ENCODE measurements at regions not wholly inside any gene's neighbourhood (a gene's known extent, or its start where the extent isn't known, plus 50 kb on each side); places are given as distances from the start of the nearest gene placed in this dataset.
"Not testable (repeated sequence)": the region's sequence is repeated elsewhere in the genome, so short reads cannot be mapped to it uniquely, and the experiment has no call there.

DNA sequence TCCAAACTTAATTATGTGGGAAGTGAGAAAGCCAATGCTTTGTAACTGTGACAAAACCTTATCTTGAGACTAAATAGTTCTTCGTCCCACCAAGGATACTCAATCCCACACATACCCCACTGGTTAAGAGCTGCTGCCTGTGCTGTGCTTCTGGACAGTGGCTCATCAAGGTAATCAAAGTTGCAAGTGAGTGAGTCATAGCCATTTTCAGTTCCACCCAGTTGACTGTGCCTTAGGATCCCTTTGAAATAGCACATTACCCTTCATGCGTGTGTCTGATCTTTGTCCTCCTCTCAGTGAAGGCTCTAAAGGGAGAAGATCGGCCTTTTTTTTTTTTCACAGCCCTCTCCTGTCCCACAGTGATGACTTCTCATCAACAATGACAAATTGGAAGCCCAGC is 706.0 kb upstream of the AUTS2 start:
- DNase-seq (ENCODE audit: low read depth in 2 of 2): no peak

DNA sequence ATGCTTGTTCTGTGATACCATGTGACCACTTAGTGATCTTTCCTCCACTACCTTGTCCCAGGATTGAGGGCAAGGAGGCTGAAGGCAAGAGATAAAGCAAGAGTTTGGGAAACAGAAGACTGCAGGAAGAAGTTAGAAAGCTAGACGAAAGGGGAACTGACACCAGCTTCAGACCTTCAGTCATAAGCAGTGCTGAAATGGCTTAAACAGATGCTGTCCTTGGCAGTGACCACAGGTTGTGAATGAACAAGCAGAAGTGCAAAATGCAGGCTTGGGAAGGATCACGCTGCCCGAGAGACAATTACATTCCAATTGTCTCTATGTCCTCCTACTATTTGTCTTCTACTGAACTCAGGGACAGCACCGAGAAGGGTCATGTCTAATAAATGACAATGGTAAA is 704.9 kb upstream of the AUTS2 start:
- DNase-seq (ENCODE audit: low read depth in 2 of 2): no peak

DNA sequence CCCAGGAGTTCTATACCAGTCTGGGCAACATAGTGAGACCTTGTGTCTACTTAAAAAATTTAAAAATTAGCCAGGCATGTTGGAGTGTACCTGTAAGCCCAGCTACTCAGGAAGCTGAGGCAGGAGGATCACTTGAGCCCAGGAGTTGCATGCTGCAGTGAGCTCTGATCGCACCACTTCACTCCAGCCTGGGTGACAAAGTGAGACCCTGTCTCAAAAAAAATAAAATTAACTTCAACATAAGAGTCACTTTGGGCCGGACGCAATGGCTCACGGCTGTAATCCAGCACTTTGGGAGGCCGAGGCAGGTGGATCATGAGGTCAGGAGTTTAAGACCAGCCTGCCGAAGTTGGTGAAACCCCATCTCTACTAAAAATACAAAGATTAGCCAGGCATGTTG is 699.1 kb upstream of the AUTS2 start:
- not testable (repeated sequence) for DNase-seq (ENCODE audit: low read depth in 2 of 2)

DNA sequence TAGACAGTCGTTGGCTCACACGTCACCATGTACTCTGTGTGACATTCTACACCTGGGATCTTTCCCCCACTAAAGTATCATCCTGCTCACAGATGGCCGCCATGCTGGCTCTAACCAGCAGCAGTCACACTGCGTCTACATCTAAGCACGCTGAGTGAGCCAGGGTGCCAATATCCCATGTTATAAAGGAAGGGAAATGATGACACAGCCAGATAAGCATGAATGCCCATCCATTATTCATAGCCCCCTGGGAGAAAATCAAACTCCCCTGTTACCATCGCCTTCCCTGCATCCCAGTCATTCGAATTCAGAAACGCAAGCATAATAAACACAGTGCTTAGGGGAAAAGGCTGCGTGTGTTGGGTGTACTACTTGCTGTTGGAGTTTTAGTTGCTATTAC is 698.2 kb upstream of the AUTS2 start:
- DNase-seq (ENCODE audit: low read depth in 2 of 2): no peak

DNA sequence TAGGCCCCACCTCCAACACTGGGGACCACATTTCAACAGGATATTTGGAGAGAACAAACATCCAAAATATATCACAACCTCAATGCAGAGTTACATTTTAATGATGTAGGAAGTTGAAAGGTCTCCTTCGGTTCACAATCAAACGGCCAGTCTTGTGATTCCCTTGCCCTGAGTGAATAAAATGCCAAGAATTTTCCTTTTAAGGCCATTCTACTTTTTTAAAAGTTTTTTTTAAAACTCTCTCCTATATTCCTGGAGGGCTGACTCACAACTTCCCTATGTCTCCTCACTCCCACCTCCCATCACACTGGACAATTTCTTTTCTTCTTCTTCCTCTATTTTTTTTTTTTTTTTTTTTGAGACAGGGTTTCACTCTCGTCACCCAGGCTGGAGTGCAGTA is 693.6 kb upstream of the AUTS2 start:
- DNase-seq (ENCODE audit: low read depth in 2 of 2): no peak

DNA sequence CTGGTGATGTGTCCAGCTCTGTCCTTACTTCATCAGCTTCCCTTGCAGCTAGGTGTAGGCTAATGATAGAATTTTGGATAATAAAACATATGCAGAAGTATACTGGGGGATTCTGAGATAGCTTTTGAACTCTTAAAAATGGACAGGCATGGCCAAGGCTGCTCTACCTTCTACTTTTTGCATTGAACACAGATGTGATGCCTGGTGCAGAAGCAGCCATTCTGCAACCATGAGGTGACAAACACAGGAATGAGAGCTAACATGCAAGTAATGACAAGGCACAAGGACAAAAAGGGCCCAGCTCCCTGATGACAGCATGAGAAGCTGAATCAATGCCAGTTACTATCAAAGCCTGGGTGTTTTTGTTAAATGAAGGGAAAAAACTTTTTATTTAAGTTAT is 686.5 kb upstream of the AUTS2 start:
- no peak for DNase-seq (ENCODE audit: low read depth in 2 of 2)

DNA sequence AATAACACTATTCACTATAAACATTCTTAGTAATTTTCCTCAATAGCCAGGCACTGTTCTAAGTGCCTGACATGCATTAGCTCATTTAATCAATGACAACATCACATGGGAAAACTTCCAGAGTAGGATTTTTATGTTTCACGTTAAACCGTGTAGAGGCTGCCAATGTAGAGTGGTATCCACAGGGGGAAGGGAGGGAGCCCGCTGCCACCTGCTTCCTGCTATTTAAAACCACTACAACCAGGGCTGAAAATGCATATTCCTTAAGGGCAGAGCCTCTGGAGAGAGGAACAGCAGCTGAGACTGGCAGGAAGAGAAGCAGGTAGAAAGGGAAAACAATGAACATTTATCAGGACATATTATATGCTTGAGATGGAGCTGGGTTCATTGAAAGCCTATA is 684.3 kb upstream of the AUTS2 start:
- no peak for DNase-seq (ENCODE audit: low read depth in 2 of 2)

DNA sequence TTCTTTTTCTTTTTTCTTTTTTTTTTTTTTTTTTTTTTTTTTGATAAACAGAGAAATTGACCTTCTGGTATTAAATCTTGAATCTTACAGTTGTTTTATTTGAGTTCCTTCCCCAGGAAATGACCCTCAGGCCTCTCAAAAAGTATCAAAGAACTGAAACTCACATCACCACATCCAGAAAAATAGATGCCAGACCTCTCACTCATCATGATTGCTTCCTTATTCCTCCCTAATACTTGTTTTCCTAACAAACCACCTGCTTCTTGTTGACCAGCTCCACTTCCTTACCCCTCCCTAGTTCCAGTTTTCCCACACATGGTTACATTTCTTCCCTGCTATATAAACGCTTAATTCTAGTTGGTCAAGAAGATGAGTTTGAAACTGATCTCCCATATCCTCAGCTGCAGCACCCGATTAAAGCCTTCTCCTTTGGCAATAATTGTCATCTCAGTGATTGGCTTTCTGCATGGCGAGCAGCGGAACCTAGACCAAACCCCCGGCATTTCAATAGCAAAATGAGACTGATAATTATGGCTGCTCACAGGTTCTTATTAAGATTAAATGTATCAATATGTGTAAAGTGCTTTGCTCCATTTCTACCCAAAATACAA is 681.1 kb upstream of the AUTS2 start:
- DNase-seq (ENCODE audit: low read depth in 2 of 2): no peak

DNA sequence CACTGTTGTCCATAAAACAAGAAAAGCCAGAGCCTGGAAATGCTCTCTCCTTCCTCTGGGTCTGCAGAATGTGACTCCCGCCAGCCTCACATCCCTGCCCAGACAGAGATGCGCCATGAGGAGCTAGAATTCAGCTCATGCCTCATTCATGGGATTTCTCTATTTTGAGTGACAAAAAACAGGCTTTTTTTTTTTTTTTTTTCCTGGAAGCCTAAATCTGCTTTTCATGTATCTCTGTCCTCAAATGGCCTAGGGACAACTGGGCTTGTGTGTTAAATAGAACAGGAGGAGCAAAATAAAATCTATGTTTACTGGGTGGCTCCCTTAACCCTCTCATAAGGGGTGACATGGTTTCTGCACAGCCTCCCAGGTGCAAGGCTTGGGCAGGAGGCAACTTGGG is 679.7 kb upstream of the AUTS2 start:
- no peak for DNase-seq (ENCODE audit: low read depth in 2 of 2)

DNA sequence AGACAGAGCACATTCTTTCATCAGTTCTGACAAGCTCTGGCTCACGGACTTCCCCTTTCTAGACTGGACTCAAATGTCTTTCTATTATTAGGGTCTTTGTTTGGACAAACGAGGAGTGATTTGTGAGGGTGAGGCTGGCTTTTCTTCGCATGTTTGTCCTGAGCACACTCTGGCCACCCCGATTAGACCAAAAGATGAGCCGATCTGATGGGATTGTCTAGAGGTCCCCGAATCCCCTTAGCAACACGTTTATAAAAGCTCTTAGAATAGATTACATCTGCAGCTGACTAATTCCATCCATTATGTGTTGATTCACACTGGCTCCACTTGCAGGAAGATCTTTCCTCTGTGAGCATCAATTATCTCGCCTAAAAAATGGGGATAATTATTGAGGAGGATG is 675.4 kb upstream of the AUTS2 start:
- no peak for DNase-seq (ENCODE audit: low read depth in 2 of 2)

DNA sequence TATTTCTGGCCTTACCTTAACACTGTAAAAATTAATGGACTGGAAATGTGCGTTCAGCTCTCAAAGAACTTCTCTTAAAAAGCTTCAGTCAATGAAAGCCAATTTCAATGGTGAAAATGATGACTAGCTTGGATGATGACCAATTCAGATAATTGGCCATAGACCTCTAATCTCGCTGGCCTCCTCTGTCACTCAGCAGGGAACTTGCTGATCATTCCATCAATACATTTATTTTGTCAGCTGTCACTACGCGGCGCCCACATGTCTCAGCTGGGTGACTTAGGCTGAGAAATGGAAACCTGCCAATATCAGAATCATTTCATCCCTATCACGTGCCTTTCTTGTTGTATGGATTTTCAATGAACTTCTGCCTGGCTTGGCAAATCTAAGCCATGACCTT is 673.0 kb upstream of the AUTS2 start:
- no peak for DNase-seq (ENCODE audit: low read depth in 2 of 2)

DNA sequence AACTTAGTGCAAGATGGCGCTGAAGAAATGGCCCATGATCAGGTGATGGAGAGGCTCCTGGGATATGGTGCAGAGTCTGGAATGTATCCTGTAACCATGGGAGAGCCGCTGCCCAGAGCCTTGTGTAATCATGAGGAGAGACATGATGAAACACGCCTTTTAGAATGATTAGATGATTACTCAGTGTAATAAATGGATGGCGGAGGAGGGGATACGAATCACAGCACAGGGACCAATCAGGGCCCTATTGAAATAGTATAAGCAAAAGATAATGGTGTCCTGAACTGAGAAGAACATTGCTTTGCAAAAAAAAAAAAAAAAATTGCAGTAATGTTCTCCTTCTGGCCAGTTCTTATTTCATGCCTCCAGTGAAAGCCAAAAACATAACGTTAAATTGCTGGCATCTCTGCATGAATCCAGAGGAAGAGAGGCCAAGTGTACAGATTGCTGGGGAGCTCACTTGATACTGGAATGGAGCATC is 668.5 kb upstream of the AUTS2 start:
- DNase-seq (ENCODE audit: low read depth in 2 of 2): no peak

DNA sequence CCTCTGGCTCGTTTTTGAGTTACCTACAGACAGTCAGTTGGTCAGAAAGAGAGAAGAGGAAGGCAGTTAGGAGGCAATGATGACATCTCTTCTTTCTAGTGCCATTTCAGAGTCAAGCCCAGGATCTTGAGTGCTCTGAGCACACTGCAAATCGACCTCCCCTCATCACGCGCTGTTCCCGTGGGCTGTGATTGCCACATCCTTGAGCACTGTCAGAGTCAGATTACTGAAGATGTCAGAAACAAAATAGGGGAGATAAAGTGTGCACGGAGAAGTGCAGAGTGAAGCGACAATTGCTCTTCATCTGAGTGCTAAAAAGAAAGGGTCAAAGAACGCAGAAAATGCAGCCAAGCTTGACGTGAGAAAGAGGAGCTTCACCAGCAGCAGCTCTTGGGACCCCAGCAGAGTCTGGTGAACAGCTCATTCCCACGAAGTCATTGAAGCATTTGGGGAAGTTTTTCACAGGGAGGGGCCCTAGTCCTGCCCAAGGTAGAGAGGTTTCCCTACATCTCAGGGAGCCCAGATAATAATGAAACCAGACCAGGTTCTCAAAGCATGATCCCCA is 661.7 kb upstream of the AUTS2 start:
- DNase-seq (ENCODE audit: low read depth in 2 of 2): no peak

DNA sequence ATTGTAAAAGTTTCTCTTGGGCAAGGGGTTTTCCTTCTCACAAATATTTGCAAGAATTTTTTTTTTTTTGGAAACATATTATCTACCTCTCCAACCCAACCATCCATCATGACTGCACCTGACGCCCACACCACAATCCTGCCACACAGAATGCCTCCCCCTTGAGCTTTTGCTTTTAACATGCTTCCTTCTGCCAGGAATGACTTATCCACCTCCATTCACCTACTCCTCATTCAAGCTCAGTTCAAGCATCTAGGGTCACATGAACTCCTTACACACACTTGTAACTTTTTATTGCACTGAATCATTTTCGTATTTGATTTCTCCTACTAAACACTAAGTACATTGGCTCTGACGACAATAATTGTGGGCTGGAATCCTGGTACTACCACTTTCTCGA is 660.1 kb upstream of the AUTS2 start:
- no peak for DNase-seq (ENCODE audit: low read depth in 2 of 2)

DNA sequence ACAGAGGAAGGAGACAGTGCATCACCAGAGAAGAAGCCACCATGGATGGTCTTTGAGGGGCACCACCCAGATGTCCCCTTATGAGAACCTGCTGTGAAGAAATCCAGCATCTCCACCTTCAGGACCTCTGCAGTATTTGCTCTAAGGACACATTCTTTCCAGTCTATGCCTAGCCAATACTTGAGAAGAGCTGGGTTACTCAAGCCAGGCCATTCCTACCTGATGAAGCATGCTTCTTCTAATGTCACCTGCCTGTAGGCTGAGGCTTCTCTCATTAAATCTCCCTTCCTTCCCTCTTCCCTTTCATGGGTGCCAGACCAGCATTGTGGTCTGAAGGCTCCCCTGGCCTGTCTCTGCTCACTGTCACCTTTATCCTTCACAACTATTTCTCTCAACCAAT is 654.5 kb upstream of the AUTS2 start:
- DNase-seq (ENCODE audit: low read depth in 2 of 2): no peak

DNA sequence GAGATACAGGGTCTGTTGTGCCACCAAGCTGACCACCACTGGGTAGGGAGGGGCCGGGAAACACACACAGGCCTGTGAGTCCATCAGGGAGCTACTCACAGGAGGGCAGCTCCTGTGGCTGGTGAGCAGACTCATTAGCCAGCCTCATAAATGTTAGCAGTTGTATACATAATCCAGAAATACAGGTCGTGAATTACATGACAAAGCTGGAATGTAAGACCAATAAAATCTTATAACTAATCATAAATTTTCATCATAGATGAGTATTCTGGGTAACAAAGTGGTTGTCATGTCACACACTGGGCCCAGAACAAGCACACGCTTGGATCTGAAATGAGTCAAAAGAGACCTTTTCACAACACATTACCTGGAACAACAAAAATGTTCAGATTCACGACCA is 642.6 kb upstream of the AUTS2 start:
- DNase-seq (ENCODE audit: low read depth in 2 of 2): no peak

DNA sequence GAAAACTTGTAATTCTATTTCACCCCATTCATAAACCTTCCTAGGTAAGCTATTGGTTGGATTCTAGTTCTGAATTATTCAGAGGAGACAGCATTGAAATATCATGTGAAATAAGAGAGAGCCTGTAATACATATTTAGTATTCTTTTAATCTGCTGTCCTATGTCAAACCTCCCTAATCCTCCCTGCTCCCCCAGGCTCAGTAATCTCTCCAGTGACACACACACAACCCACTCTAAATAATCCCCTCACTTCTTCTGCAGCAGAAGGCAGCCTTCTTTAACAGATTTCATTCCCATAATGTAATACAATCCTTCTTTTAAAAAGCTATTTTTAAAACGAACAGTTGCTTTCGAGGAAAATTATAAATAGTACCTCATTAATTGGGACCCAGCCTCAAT is 639.7 kb upstream of the AUTS2 start:
- no peak for DNase-seq (ENCODE audit: low read depth in 2 of 2)

DNA sequence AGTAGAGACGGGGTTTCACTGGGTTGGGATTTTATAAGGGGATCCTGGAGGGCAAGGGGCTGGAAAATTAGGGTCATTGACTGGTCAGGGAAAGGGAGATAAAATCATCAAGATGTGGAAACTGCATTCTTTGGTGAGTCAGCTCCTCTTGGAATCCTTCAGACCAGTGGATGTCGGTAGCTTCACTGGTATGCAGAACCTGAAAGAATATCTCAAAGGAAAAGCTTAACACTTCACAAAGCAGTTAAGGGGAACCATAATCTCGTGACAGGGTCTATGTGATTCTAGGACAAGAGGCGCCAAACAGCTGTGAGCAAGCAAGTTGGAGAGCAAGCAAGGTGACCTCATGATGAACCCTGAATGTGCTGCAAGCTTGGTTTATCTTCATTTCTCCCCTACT is 634.7 kb upstream of the AUTS2 start:
- DNase-seq (ENCODE audit: low read depth in 2 of 2): no peak

DNA sequence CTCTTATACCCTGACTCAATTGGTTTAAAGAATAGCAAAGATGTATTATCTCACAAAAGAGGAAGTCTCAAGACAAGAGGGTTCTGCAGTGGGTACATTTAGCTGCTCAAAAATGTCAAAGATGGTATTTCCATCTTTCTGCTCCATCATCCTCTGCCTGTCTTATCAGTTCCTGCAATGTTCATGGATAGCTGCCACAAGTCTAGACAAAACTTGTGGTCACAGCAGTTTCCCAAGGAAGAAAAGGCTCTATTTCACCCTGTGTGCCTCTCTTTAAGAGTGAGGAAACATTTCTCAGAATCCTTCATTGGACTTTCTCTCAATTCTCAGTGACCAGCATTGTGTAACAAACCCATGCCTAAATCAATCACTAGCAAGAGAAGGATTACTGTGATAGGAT is 634.2 kb upstream of the AUTS2 start:
- DNase-seq (ENCODE audit: low read depth in 2 of 2): no peak

DNA sequence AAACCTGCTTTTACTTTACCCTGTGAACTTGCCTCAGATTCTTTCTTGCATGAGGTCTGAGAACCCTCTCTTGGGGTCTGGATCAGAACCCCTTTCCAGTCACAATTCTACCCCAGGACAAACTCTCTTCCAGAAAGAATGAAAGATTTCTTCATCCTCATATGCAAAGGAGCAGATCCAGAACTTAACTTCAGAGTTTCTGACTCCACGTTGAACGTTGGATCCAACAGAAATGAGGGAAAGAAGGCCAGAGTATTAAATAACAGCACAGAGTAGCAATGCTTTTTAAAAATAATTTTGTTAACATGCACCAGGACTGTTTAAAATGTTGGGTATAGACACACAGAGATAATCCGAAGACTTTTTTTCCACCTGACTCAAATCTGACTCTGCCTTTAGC is 632.9 kb upstream of the AUTS2 start:
- DNase-seq (ENCODE audit: low read depth in 2 of 2): no peak

DNA sequence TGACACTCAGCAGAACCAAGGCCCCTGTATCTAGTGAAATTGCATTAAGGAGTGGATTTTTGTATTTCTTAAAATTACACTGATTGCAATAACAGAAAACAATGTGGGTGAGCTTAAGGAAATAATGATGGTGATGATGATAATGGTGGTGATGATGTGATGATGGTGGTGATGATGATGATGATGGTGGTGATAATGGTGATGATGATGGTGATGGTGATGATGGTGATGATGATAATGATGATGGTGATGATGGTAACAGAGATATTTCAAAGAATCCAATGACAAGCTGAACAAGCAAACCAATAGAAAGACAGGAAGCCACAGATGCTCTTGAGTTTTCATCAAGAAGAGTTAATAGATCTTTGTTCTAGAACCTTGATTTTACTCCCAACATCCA is 630.7 kb upstream of the AUTS2 start:
- DNase-seq (ENCODE audit: low read depth in 2 of 2): no peak

DNA sequence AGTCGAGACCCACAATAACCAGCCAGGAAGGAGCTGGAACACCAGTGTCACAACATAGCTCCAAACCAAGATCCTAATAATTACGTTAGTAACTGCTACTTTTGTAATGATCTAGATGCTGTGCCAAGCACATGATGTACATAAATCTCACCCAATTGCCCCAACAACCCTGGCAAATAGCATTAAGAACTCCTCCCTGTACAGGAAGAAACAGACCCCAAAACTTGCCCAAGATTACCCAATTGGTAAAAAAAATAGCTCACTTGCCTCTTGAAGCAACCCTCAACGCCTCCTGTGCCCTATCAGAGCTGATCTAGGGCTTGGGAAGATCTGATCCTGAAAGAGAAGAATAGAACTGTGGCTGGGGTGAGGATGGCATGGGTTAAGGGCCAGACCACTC is 628.7 kb upstream of the AUTS2 start:
- DNase-seq (ENCODE audit: low read depth in 2 of 2): no peak

DNA sequence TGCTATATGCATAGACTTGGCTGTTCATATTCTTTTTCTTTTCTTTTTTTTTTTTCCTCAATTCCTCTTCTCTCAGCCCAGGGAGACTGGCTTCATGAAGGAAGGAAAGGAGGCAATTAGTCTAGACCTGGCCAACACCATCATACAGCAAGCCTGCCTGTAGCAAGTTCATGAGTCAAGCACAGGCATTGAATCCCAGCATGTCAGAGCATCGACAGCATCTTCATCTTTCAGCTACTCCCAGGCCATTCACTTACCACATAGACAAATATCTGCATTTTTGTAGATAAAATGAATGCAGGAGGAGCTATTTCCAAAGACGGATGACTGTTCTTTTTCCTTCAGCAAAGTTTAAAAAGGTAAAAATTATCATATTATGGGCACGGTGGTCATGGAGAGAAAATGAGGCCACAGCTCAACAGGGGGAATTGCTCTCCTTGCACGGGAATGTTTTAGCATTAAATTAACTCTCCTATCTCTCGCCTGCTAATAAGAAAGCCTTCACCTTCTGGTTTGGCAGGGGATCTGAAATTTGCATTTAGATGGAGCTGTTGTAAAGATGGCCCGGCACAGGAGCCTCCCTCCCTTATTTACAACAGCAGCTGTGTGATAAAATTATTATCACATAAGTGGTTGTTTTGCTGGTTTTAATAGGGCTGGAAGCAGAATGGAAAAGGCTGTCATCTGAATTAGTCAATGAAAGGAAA is 626.5 kb upstream of the AUTS2 start:
- DNase-seq (ENCODE audit: low read depth in 2 of 2): no peak
